Thoracic aorta (tissue), 2 donors: ENCODE measurements at regions not wholly inside any gene's neighbourhood (a gene's known extent, or its start where the extent isn't known, plus 50 kb on each side); places are given as distances from the start of the nearest gene placed in this dataset.

Source experiments
- ATAC-seq: fragments of 150-250 bp; one replicate; pipeline ENCODE4 v1.8.0; 2017; ENCODE audit warnings: low read depth; ENCODE audit not compliant: insufficient number of reproducible peaks, low FRiP score
- DNase-seq: peaks from one replicate; pipeline ENCODE4 v3.0.0-alpha.2; 2020; ENCODE audit warnings: low spot score
- H3K27ac ChIP-seq, 2 donors: fragments of 200-600 bp; sonication (generic); 1 replicate in 1 of 2; 2 replicates in 1 of 2; pipeline ENCODE4 v1.5.1; 2016; ENCODE audit warnings: mild to moderate bottlenecking in 2 of 2, moderate library complexity in 2 of 2
- H3K27me3 ChIP-seq: fragments of 200-600 bp; sonication (generic); replicated peaks from 2 replicates; pipeline ENCODE4 v1.6.0; 2016; ENCODE audit warnings: mild to moderate bottlenecking; ENCODE audit not compliant: insufficient read depth
- H3K36me3 ChIP-seq: fragments of 200-600 bp; sonication (generic); one replicate; pipeline ENCODE4 v1.5.1; 2016
- H3K4me1 ChIP-seq, 2 donors: fragments of 200-600 bp; sonication (generic); 1 replicate in 1 of 2; 2 replicates in 1 of 2; pipeline versions ENCODE4 v1.5.1 to v1.6.0; 2016; ENCODE audit warnings: low read depth in 2 of 2, mild to moderate bottlenecking in 1 of 2; ENCODE audit not compliant: control insufficient read depth in 1 of 2
- H3K4me3 ChIP-seq: fragments of 200-600 bp; sonication (generic); 2 replicates; pipeline ENCODE4 v1.5.1; 2016; ENCODE audit warnings: mild to moderate bottlenecking
- H3K9me3 ChIP-seq: fragments of 200-600 bp; sonication (generic); 2 replicates; pipeline ENCODE4 v1.5.1; 2016
- TF ChIP-seq, protein P1 (sequence below): fragments of 200-600 bp; sonication (generic); IDR thresholded peaks from one replicate; pipeline ENCODE4 v1.5.1; 2019; ENCODE audit warnings: antibody characterized with exemption

DNA sequence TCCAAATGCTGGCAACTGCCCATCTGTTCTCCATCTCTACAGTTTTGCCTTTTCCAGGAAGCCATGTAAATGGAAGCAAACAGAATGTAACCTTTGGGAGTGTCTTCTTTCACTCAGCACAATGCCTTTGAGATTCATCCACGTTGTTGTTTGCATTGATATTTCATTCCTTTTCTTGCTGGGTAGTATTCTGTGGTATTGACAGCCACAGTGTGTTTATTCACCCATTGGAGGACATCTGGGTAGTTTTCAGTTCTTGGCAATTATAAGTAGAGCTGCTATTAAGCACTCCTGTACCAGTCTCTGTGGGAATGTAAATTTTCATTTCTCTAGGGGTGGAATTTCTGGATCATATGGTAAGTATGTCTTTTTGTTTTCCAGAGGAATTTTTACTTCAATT is 194.3 kb upstream of the RPS6KA3 start:
- Histone ChIP-seq H3K27ac (no peak overlapping the region), H3K4me1 (no peaks in the 10 kb centered on the region), H3K4me3 (no peak overlapping the region), H3K9me3 (no peaks in the 10 kb centered on the region), H3K36me3 (no peaks in the 10 kb centered on the region), H3K27me3 (no peaks in the 10 kb centered on the region)
- no peak for DNase-seq
- no peak for ATAC-seq
- TF ChIP-seq, protein P1, sequence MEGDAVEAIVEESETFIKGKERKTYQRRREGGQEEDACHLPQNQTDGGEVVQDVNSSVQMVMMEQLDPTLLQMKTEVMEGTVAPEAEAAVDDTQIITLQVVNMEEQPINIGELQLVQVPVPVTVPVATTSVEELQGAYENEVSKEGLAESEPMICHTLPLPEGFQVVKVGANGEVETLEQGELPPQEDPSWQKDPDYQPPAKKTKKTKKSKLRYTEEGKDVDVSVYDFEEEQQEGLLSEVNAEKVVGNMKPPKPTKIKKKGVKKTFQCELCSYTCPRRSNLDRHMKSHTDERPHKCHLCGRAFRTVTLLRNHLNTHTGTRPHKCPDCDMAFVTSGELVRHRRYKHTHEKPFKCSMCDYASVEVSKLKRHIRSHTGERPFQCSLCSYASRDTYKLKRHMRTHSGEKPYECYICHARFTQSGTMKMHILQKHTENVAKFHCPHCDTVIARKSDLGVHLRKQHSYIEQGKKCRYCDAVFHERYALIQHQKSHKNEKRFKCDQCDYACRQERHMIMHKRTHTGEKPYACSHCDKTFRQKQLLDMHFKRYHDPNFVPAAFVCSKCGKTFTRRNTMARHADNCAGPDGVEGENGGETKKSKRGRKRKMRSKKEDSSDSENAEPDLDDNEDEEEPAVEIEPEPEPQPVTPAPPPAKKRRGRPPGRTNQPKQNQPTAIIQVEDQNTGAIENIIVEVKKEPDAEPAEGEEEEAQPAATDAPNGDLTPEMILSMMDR: no peak

DNA sequence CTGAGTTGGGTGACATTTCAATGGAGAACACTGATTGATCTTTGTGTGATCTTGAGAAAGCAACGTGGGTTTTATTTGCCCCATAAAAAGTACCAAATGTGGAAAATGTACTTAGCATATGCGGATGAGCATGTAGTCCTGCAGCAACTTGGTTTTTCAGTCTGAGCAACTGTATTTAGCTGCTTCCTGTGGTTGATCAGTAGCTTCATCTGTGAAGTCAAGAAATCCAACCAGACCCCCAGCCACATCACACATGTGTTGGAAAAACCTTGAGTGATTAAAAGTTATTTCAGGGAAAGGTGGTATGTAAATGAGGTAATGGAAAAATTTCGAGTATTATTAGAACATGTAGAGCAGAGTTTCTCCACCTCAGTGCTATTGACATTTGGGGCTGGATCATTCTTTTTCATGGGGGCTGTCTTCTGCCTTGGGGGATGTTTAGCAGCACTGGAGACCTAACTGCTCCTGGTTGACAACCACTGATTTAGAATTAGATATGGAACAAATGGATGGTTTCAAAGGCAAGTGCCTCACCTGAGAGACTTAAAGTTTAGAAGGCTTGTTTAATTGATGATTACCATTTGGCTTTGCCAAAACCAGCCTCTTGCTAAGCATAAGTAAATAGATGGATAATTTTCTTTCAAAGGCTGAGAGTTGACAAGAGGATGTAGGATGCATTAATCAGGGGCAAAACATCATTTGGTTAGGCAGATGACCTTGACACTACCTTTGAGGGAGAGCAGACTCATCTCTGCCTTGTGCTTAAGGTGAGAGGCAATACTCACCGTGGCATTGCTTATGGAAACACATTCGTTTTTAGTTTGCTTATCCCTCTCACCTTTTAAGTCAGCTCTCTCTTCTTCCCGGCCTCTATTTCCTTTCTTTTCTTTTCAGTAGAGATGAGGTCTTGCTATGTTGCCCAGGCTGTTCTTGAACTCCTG is 193.0 kb upstream of the RPS6KA3 start:
- no peak for ATAC-seq
- H3K27ac ChIP-seq: no peak overlapping the region
- H3K4me3 ChIP-seq: no peak overlapping the region
- no peak for DNase-seq
- no peaks in the 10 kb centered on the region for H3K27me3 ChIP-seq
- TF ChIP-seq, protein P1: no peak
- no peaks in the 10 kb centered on the region for H3K36me3 ChIP-seq
- H3K9me3 ChIP-seq: no peaks in the 10 kb centered on the region
- no peaks in the 10 kb centered on the region for H3K4me1 ChIP-seq

DNA sequence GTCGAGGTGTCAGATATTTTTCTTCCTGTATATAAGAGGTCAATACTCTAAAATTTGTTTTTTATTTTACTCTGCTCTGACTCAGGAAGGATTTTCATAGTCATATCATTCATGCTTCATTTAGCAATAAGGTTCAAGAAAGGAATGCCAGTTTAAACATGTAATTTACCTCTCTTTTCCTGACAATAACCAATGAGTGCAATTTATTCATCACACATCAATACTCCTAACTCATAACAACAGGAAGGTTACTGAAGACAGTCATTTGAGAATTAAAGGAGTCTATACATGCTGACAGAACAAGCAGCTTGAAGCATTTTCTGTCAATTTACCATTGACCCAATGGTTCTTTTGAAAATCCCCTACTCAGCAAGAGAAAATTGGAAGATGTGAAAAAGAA is 190.3 kb upstream of the RPS6KA3 start:
- Histone ChIP-seq H3K4me1 (no peaks in the 10 kb centered on the region), H3K27me3 (no peaks in the 10 kb centered on the region), H3K36me3 (no peaks in the 10 kb centered on the region), H3K9me3 (no peaks in the 10 kb centered on the region), H3K4me3 (no peak overlapping the region), H3K27ac (no peak overlapping the region)
- TF ChIP-seq, protein P1: no peak
- no peak for ATAC-seq
- DNase-seq: no peak

DNA sequence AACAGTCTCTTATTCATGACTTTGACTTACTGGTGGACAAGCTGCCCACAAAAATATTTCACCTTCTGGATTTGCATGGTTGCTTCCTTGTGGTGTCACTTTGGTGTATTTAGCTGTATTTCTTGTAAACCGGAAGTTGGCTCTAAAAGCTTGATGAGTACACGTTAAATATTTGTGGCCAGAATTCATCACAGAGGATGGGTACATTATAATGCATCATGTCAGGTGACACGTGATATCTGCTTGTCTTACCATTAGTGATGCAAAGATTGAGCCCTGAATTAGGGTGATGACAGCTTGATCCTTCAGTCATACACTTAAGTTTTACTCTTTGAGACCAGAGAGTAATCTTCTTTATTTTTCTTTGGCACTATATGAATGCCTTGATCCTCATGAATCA is 188.3 kb upstream of the RPS6KA3 start:
- Histone ChIP-seq H3K4me1 (no peaks in the 10 kb centered on the region), H3K27me3 (no peaks in the 10 kb centered on the region), H3K27ac (no peak overlapping the region), H3K36me3 (no peaks in the 10 kb centered on the region), H3K4me3 (no peak overlapping the region), H3K9me3 (no peaks in the 10 kb centered on the region)
- DNase-seq: no peak
- TF ChIP-seq, protein P1: no peak
- ATAC-seq: no peak

DNA sequence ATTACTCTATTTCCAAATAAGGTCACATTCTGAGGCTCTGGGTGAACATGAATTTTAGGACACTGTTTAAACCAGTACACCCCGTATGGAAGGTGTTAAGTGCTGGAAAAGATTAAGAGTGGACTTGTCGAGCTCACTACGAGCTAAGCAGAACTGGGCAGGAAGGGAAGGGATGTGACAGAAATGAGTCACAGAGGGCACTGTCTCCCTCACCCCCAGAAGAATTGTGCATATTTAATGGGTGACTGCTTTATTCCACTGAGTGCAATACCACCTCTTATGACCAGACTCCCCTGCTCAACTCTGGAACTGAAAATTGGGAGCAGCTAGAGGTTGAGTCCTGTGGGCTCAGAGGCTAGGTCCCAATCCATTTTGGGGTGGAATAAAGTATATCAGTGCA is 187.4 kb upstream of the RPS6KA3 start:
- H3K4me1 ChIP-seq: peaks cover 0 to 5% of the 10 kb centered on the region in 2 donors
- H3K36me3 ChIP-seq: no peaks in the 10 kb centered on the region
- TF ChIP-seq, protein P1: no peak
- H3K4me3 ChIP-seq: no peak overlapping the region
- H3K9me3 ChIP-seq: no peaks in the 10 kb centered on the region
- ATAC-seq (no peak), DNase-seq (no peak)
- no peaks in the 10 kb centered on the region for H3K27me3 ChIP-seq
- no peak overlapping the region for H3K27ac ChIP-seq
